Smooth muscle cell (in vitro differentiated cells): ENCODE measurements at regions not wholly inside any gene's neighbourhood (a gene's known extent, or its start where the extent isn't known, plus 50 kb on each side); places are given as distances from the start of the nearest gene placed in this dataset.

Source experiments
- DNase-seq: peaks from one replicate; lab custom pipeline; 2025; ENCODE audit not compliant: unreplicated experiment; lab: John Stamatoyannopoulos, UW
- H2AFZ ChIP-seq: fragments of 200-600 bp; sonication (generic); 2 replicates; pipeline ENCODE4 v1.6.0; 2016; ENCODE audit warnings: antibody characterized with exemption, low read depth, mild to moderate bottlenecking
- H3F3A ChIP-seq: fragments of 200-600 bp; sonication (generic); 2 replicates; pipeline ENCODE4 v1.6.0; 2017; ENCODE audit warnings: antibody characterized with exemption, low read depth
- H3K27ac ChIP-seq: fragments of 200-600 bp; sonication (generic); 2 replicates; pipeline ENCODE4 v1.5.1; 2016; ENCODE audit warnings: low read depth, mild to moderate bottlenecking
- H3K27me3 ChIP-seq: fragments of 200-600 bp; sonication (generic); 2 replicates; pipeline ENCODE4 v1.6.1; 2016; ENCODE audit warnings: low read depth, mild to moderate bottlenecking
- H3K36me3 ChIP-seq: fragments of 200-600 bp; sonication (generic); 2 replicates; pipeline ENCODE4 v1.5.1; 2016; ENCODE audit warnings: low read depth
- H3K4me1 ChIP-seq: fragments of 200-600 bp; sonication (generic); 2 replicates; pipeline ENCODE4 v1.5.1; 2016; ENCODE audit warnings: low read depth
- H3K4me2 ChIP-seq: fragments of 200-600 bp; sonication (generic); 2 replicates; pipeline ENCODE4 v1.6.0; 2016; ENCODE audit warnings: mild to moderate bottlenecking
- H3K4me3 ChIP-seq: fragments of 200-600 bp; sonication (generic); 2 replicates; pipeline ENCODE4 v1.5.1; 2016; ENCODE audit warnings: mild to moderate bottlenecking
- H3K79me2 ChIP-seq: fragments of 200-600 bp; sonication (generic); 2 replicates; pipeline ENCODE4 v1.6.0; 2016; ENCODE audit warnings: low read depth, mild to moderate bottlenecking
- H3K9ac ChIP-seq: fragments of 200-600 bp; sonication (generic); 2 replicates; pipeline ENCODE4 v1.6.0; 2016; ENCODE audit warnings: low read depth
- H3K9me3 ChIP-seq: fragments of 200-600 bp; sonication (generic); replicated peaks from 2 replicates; pipeline ENCODE4 v1.5.1; 2016; ENCODE audit warnings: low read depth
- H4K20me1 ChIP-seq: fragments of 200-600 bp; sonication (generic); 2 replicates; pipeline ENCODE4 v1.6.0; 2016; ENCODE audit warnings: low read depth
- CTCF ChIP-seq: fragments of 200-600 bp; sonication (generic); IDR thresholded peaks from 2 replicates; pipeline ENCODE4 v1.5.1; 2017; ENCODE audit warnings: borderline replicate concordance, mild to moderate bottlenecking, antibody characterized with exemption; ENCODE audit not compliant: insufficient read depth, poor library complexity, severe bottlenecking
- WGBS: methylation state at CpG from one replicate; pipeline ENCODE4 v1.1.7; 2016; ENCODE audit warnings: low lambda C conversion rate; 5-methylcytosine and 5-hydroxymethylcytosine counted together

- Histone ChIP-seq H3K36me3 (no peaks in the 10 kb centered on the region), H3F3A (no peaks in the 10 kb centered on the region), H2AFZ (no peak overlapping the region), H3K4me3 (no peak overlapping the region), H3K27me3 (no peaks in the 10 kb centered on the region), H3K27ac (no peak overlapping the region), H3K4me1 (no peaks in the 10 kb centered on the region), H4K20me1 (no peaks in the 10 kb centered on the region), H3K9me3 (no peaks in the 10 kb centered on the region), H3K4me2 (no peak overlapping the region), H3K79me2 (no peaks in the 10 kb centered on the region), H3K9ac (no peak overlapping the region)
- no peak for TF ChIP-seq CTCF
- no peak for DNase-seq
- WGBS: 89% methylated on average over 1 of the region's 1 CpG
Measured at GRCh38 chr12:82109243-82109642, 248.9 kb downstream of the CCDC59 start.

- Histone ChIP-seq H2AFZ (no peak overlapping the region), H3F3A (no peaks in the 10 kb centered on the region), H3K27ac (no peak overlapping the region), H3K9me3 (no peaks in the 10 kb centered on the region), H3K79me2 (no peaks in the 10 kb centered on the region), H3K4me2 (no peak overlapping the region), H4K20me1 (no peaks in the 10 kb centered on the region), H3K4me1 (no peaks in the 10 kb centered on the region), H3K9ac (no peak overlapping the region), H3K36me3 (no peaks in the 10 kb centered on the region), H3K27me3 (no peaks in the 10 kb centered on the region), H3K4me3 (no peak overlapping the region)
- no peak for DNase-seq
- no peak for TF ChIP-seq CTCF
- WGBS: 88% methylated on average over 1 of the region's 1 CpG
Measured at GRCh38 chr12:82108615-82109014, 249.6 kb downstream of the CCDC59 start.

- Histone ChIP-seq H3K27me3 (no peaks in the 10 kb centered on the region), H3K4me1 (no peaks in the 10 kb centered on the region), H3K36me3 (no peaks in the 10 kb centered on the region), H3K4me2 (no peak overlapping the region), H4K20me1 (no peaks in the 10 kb centered on the region), H3F3A (no peaks in the 10 kb centered on the region), H3K79me2 (no peaks in the 10 kb centered on the region), H3K9me3 (no peaks in the 10 kb centered on the region), H3K4me3 (no peak overlapping the region), H3K27ac (no peak overlapping the region), H3K9ac (no peak overlapping the region), H2AFZ (no peak overlapping the region)
- no peak for TF ChIP-seq CTCF
- no peak for DNase-seq
Measured at GRCh38 chr12:82099216-82099615, 259.0 kb downstream of the CCDC59 start.

- H3F3A ChIP-seq: no peaks in the 10 kb centered on the region
- TF ChIP-seq CTCF: no peak
- no peaks in the 10 kb centered on the region for H3K79me2 ChIP-seq
- H4K20me1 ChIP-seq: no peaks in the 10 kb centered on the region
- no peak overlapping the region for H3K27ac ChIP-seq
- DNase-seq: no peak
- no peak overlapping the region for H2AFZ ChIP-seq
- H3K36me3 ChIP-seq: no peaks in the 10 kb centered on the region
- WGBS: 44% methylated on average over 1 of the region's 1 CpG
- H3K4me1 ChIP-seq: no peaks in the 10 kb centered on the region
- H3K4me2 ChIP-seq: no peak overlapping the region
- no peak overlapping the region for H3K4me3 ChIP-seq
- H3K9me3 ChIP-seq: no peaks in the 10 kb centered on the region
- no peaks in the 10 kb centered on the region for H3K27me3 ChIP-seq
- H3K9ac ChIP-seq: no peak overlapping the region
Measured at GRCh38 chr12:82097877-82098276, 260.3 kb downstream of the CCDC59 start.
